ENCODE measurements at regions not wholly inside any gene's neighbourhood (a gene's known extent, or its start where the extent isn't known, plus 50 kb on each side); places are given as distances from the start of the nearest gene placed in this dataset.

DNA sequence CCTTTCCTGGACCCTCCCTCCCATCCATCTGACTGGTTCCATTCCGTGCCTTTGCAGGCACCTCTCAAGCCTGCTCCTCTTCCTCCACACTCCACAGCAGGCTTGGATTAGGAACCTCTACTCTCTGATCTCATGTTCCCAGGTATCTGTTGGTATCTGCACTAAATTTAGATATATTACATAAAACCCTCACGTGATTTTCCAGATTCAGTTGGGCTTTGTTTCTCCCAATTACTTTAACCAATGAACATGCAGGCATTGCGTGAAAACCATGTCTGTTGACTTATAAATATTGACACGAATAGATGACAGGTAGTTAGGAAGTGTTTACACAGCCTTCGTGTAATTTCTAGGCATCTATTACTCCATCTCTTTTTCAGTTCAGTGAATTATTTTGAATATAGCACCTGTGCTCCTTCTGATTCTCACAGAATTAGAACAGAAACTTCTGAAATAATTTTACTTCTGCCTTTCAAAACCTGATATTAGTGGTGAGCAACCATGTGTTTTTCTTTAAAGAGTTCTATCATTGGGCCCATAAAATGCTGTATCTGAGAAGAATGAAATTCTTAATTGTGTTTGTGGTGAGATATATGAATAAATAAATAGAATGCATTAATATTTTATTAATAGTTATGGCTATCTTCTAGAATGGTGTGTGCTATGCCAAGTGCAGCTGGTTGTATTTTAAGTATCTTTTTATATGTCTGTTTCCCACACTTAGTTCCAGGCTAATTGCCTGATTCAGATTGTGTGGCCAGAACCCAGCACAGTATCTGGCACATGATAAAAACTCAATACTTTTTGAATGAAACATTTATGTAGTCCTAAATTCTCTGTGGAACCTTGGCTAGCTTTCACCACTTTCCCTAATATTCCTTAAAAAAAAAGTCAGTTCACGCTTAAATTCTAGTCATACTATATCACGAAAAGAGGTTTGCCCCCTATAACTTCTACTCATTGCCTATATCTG is 304.8 kb downstream of the QDPR start:
- WGBS = 79% methylated on average over 7 of the region's 7 CpGs
- DNase-seq (ENCODE audit: low spot score in 2 of 2) = no peak

DNA sequence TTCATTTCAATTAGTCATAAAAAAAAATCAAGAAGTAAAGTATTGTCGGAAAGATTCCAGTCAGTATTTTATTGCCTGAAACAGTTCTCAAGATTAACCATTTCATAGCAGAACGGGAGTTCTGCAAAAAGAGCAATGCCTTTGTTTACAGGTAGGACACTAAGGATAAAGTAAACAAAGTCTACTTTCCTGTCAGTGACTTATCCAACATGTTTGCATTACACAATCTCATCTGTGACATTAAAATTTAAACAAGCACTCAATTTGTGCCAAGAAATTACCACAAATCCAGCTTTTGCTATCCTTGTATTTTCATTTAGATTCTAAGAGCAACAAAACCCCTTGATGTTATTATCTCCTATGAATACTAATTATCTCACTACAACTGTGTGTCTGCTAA is 306.5 kb upstream of the LDB2 start:
- 32% methylated on average over 2 of the region's 2 CpGs for WGBS
- H3K36me3 ChIP-seq = no peaks in the 10 kb centered on the region
- no peaks in the 10 kb centered on the region for H3K4me1 ChIP-seq
- TF ChIP-seq POLR2A (IDR thresholded peaks at IDR 0.05) (no peak), EP300 (IDR thresholded peaks at IDR 0.05) (no peak), POLR2AphosphoS5 (IDR thresholded peaks at IDR 0.05) (no peak)
- TF ChIP-seq, protein P1, sequence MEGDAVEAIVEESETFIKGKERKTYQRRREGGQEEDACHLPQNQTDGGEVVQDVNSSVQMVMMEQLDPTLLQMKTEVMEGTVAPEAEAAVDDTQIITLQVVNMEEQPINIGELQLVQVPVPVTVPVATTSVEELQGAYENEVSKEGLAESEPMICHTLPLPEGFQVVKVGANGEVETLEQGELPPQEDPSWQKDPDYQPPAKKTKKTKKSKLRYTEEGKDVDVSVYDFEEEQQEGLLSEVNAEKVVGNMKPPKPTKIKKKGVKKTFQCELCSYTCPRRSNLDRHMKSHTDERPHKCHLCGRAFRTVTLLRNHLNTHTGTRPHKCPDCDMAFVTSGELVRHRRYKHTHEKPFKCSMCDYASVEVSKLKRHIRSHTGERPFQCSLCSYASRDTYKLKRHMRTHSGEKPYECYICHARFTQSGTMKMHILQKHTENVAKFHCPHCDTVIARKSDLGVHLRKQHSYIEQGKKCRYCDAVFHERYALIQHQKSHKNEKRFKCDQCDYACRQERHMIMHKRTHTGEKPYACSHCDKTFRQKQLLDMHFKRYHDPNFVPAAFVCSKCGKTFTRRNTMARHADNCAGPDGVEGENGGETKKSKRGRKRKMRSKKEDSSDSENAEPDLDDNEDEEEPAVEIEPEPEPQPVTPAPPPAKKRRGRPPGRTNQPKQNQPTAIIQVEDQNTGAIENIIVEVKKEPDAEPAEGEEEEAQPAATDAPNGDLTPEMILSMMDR (IDR thresholded peaks at IDR 0.05) = no peak
- DNase-seq (ENCODE audit: low spot score in 2 of 2) = no peak
- H3K27me3 ChIP-seq = no peaks in the 10 kb centered on the region
- no peak overlapping the region for H3K4me3 ChIP-seq
- no peak overlapping the region for H3K27ac ChIP-seq
- H3K9me3 ChIP-seq = no peaks in the 10 kb centered on the region

More for the DNA sequence above, 304.8 kb downstream of the QDPR start:
- TF ChIP-seq POLR2A (IDR thresholded peaks at IDR 0.05) (no peak), EP300 (IDR thresholded peaks at IDR 0.05) (no peak), POLR2AphosphoS5 (IDR thresholded peaks at IDR 0.05) (no peak)
- TF ChIP-seq, protein P1 (IDR thresholded peaks at IDR 0.05) = no peak
- Histone ChIP-seq H3K27ac (no peak overlapping the region), H3K36me3 (no peaks in the 10 kb centered on the region), H3K27me3 (no peaks in the 10 kb centered on the region), H3K4me3 (no peak overlapping the region), H3K9me3 (no peaks in the 10 kb centered on the region), H3K4me1 (no peaks in the 10 kb centered on the region)

DNA sequence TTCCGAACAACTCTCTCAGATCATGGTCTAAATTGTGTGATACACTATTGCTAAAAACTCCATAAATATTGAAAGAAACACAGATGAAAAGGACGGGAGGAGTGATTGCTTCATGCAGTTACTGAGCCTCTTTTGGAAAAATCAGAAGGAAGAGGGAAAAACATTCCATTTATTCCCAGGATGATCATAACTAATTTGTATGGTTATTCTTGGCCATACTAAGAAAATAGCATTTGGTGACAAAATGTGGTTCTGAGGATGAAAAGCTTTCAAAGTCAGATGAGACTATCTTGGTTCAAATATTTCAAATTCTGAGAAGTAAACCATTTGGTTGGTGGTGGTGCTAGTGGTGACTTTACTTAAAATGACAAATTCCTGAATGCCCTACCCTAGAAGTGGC is 305.4 kb upstream of the LDB2 start:
- 62% methylated on average over 2 of the region's 2 CpGs for WGBS
- Histone ChIP-seq H3K27ac (no peak overlapping the region), H3K36me3 (no peaks in the 10 kb centered on the region), H3K4me3 (no peak overlapping the region), H3K4me1 (no peaks in the 10 kb centered on the region), H3K27me3 (no peaks in the 10 kb centered on the region), H3K9me3 (peaks cover 5% of the 10 kb centered on the region)
- no peak for DNase-seq (ENCODE audit: low spot score in 2 of 2)
- no peak for TF ChIP-seq POLR2AphosphoS5 (IDR thresholded peaks at IDR 0.05)
- TF ChIP-seq, protein P1 (IDR thresholded peaks at IDR 0.05) = no peak
- no peak for TF ChIP-seq EP300 (IDR thresholded peaks at IDR 0.05)
- TF ChIP-seq POLR2A (IDR thresholded peaks at IDR 0.05) = no peak

DNA sequence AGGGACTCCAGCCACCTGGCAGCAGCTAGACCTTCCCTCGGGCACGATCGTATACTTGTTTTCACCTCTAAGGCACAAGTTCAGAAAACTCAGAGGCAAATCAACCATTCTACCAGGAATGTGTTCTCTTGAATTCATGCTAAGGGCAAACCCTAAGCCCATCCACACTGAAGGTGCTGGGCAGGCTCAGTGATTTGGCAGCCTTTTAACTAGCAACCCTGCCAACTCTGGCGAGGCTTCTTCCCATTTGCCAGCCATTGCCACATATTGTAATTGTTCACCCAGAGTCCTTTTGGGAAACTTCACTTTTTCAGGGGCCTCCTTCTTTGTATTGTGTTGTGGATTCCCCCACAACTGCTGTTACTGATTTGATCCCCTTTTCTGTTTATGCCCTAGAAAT is 298.6 kb upstream of the LDB2 start:
- DNase-seq (ENCODE audit: low spot score in 2 of 2) = no peak
- 57% methylated on average over 4 of the region's 4 CpGs for WGBS
- Histone ChIP-seq H3K4me1 (peaks cover 3% of the 10 kb centered on the region), H3K36me3 (no peaks in the 10 kb centered on the region), H3K4me3 (no peak overlapping the region), H3K27me3 (no peaks in the 10 kb centered on the region), H3K9me3 (peaks cover 5% of the 10 kb centered on the region), H3K27ac (no peak overlapping the region)
- TF ChIP-seq POLR2AphosphoS5 (IDR thresholded peaks at IDR 0.05) = no peak
- no peak for TF ChIP-seq EP300 (IDR thresholded peaks at IDR 0.05)
- TF ChIP-seq, protein P1 (IDR thresholded peaks at IDR 0.05) = no peak
- no peak for TF ChIP-seq POLR2A (IDR thresholded peaks at IDR 0.05)

DNA sequence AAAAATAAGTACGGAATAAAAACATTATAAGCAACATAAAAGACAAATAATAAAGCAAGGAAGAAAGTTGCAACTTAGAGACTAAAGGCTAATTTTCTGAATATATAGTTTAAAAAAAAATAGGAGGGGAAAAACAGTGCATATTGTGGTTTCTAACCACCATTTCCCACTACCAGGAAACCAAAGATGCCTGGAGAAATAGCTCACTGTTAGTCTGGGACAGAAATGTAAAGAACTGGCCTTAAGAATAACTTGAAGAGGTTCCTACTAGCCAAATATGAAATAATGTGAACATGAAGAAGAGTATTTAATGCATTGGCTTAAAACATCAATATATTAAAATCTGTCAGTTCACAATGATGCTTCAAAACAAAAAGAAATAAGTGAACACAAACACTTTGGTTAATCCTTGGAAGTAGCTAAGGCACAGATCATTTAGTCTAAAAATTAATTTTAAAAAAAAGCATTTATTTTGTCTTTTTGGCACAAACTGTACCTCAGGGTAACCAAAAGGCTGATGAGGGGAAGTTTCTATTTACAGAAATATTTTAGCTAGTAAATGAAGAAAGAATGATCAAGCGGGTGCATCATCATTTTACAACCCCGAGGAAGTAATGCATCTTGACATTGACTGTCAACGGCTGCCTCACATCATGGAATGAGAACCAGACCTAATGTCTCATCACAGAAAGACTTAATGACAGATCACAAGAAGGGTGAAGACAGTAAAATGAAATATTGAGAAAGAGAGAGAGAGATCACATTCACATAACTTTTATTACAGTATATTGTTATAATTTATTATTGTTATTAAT is 297.2 kb upstream of the LDB2 start:
- peaks cover 3% of the 10 kb centered on the region for H3K4me1 ChIP-seq
- H3K27ac ChIP-seq = no peak overlapping the region
- no peak overlapping the region for H3K4me3 ChIP-seq
- TF ChIP-seq, protein P1 (IDR thresholded peaks at IDR 0.05) = no peak
- TF ChIP-seq POLR2AphosphoS5 (IDR thresholded peaks at IDR 0.05) (no peak), EP300 (IDR thresholded peaks at IDR 0.05) (no peak), POLR2A (IDR thresholded peaks at IDR 0.05) (no peak)
- H3K36me3 ChIP-seq = no peaks in the 10 kb centered on the region
- no peaks in the 10 kb centered on the region for H3K27me3 ChIP-seq
- no peak for DNase-seq (ENCODE audit: low spot score in 2 of 2)
- peaks cover 5% of the 10 kb centered on the region for H3K9me3 ChIP-seq
- 69% methylated on average over 4 of the region's 4 CpGs for WGBS

Measured in suprapubic skin (tissue), 4 donors.